Upper lobe of left lung (tissue), 6 donors: ENCODE measurements at regions not wholly inside any gene's neighbourhood (a gene's known extent, or its start where the extent isn't known, plus 50 kb on each side); places are given as distances from the start of the nearest gene placed in this dataset.
A peak's percentile ranks its signal among the peaks of the same experiment; 100 is the strongest.

ENCODE experiments used
- ATAC-seq, 2 donors: fragments of 200-7000 bp; cut with Tn5 transposase; one replicate each; pipeline ENCODE4 v1.9.1; 2022; ENCODE audit warnings: mild to moderate bottlenecking in 2 of 2, moderate library complexity in 2 of 2; ENCODE audit not compliant: low FRiP score in 2 of 2
- DNase-seq, 2 donors: peaks; one replicate each; pipeline ENCODE4 v3.0.0-alpha.2; 2019 to 2020
- H3K27ac ChIP-seq, 4 donors: fragments of 200-600 bp; sonication (generic); one replicate each; pipeline ENCODE4 v1.5.1; 2016 to 2019
- H3K27me3 ChIP-seq, 4 donors: fragments of 200-600 bp; sonication (generic); one replicate each; pipeline ENCODE4 v1.5.1; 2017 to 2019
- H3K36me3 ChIP-seq, 4 donors: fragments of 200-600 bp; sonication (generic); one replicate each; pipeline ENCODE4 v1.5.1; 2016 to 2019
- H3K4me1 ChIP-seq, 4 donors: fragments of 200-600 bp; sonication (generic); one replicate each; pipeline ENCODE4 v1.5.1; 2018 to 2019
- H3K4me3 ChIP-seq, 4 donors: fragments of 200-600 bp; sonication (generic); one replicate each; pipeline ENCODE4 v1.5.1; 2017 to 2019; ENCODE audit warnings: mild to moderate bottlenecking in 2 of 4, moderate library complexity in 1 of 4
- H3K9me3 ChIP-seq, 4 donors: fragments of 200-600 bp; sonication (generic); one replicate each; pipeline ENCODE4 v1.5.1; 2018 to 2019
- EP300 ChIP-seq, 4 donors: sonication (generic); formaldehyde crosslinking; IDR thresholded peaks; one replicate each; pipeline ENCODE4 v1.5.1; 2017; ENCODE audit warnings: antibody characterized with exemption in 4 of 4, control low read depth in 2 of 4
- POLR2A ChIP-seq, 4 donors: fragments of 450-650 bp; IDR thresholded peaks; one replicate each; pipeline ENCODE4 v1.5.1; 2016 to 2017; ENCODE audit warnings: antibody characterized with exemption in 4 of 4, mild to moderate bottlenecking in 2 of 4
- POLR2AphosphoS5 ChIP-seq, 2 donors: sonication (generic); formaldehyde crosslinking; IDR thresholded peaks; one replicate each; pipeline ENCODE4 v1.5.1; 2017; ENCODE audit warnings: antibody characterized with exemption in 2 of 2
- WGBS, 2 donors: methylation state at CpG; one replicate each; pipeline ENCODE4 v1.1.5; 2017 to 2018; 5-methylcytosine and 5-hydroxymethylcytosine counted together
- TF ChIP-seq, protein P1 (sequence below), 6 experiments: fragments of 450-650 bp in 4 of 6; fragments of 200-600 bp in 2 of 6; sonication (generic) in 2 of 6; IDR thresholded peaks; one replicate each; pipeline ENCODE4 v1.5.1; 2016 to 2019; ENCODE audit warnings: antibody characterized with exemption in 6 of 6
- donor health status: DM: no; HTN: no; CAD: no; lungs with moderate emphysema.
- donor health status: DM: no; HTN: yes; CAD: no; lungs with severe emphysema.

GRCh38 chr9:23934291-23934906 lies 108.4 kb upstream of the ELAVL2 start:
- no peaks in the 10 kb centered on the region for H3K36me3 ChIP-seq
- no peak overlapping the region for H3K4me3 ChIP-seq
- H3K9me3 ChIP-seq: no peaks in the 10 kb centered on the region
- 50 to 56% methylated on average over 1 of the region's 1 CpG for WGBS, 2 donors
- no peak overlapping the region for H3K27ac ChIP-seq
- H3K27me3 ChIP-seq: no peaks in the 10 kb centered on the region
- TF ChIP-seq EP300 (IDR thresholded peaks at IDR 0.05) (no peak), POLR2AphosphoS5 (IDR thresholded peaks at IDR 0.05) (no peak), POLR2A (IDR thresholded peaks at IDR 0.05) (no peak)
- TF ChIP-seq, protein P1, sequence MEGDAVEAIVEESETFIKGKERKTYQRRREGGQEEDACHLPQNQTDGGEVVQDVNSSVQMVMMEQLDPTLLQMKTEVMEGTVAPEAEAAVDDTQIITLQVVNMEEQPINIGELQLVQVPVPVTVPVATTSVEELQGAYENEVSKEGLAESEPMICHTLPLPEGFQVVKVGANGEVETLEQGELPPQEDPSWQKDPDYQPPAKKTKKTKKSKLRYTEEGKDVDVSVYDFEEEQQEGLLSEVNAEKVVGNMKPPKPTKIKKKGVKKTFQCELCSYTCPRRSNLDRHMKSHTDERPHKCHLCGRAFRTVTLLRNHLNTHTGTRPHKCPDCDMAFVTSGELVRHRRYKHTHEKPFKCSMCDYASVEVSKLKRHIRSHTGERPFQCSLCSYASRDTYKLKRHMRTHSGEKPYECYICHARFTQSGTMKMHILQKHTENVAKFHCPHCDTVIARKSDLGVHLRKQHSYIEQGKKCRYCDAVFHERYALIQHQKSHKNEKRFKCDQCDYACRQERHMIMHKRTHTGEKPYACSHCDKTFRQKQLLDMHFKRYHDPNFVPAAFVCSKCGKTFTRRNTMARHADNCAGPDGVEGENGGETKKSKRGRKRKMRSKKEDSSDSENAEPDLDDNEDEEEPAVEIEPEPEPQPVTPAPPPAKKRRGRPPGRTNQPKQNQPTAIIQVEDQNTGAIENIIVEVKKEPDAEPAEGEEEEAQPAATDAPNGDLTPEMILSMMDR (IDR thresholded peaks at IDR 0.05): no peak
- H3K4me1 ChIP-seq: no peaks in the 10 kb centered on the region
- no peak for DNase-seq
- no peak for ATAC-seq

DNA sequence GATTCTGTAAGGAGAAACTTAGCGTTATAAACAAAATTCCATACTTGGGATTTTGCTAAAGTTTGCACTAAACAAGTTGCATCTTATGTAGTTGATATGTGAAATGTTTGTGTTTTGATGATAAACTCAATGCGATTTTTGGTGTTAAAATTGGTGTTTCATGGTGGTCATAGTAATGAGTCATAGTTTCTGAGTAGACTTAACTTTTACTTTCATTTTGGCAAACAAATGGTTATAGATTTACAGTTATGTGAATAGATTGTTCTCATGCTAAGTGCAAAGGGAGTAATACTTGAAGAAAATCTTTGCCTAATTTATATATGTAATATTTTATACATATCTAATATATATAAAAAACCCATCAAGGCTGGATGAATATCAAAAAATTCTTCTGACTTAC lies 107.3 kb upstream of the ELAVL2 start:
- TF ChIP-seq EP300 (IDR thresholded peaks at IDR 0.05) (no peak), POLR2AphosphoS5 (IDR thresholded peaks at IDR 0.05) (no peak), POLR2A (IDR thresholded peaks at IDR 0.05) (no peak)
- TF ChIP-seq, protein P1 (IDR thresholded peaks at IDR 0.05): no peak
- no peak overlapping the region for H3K27ac ChIP-seq
- DNase-seq: no peak
- H3K4me3 ChIP-seq: no peak overlapping the region
- no peaks in the 10 kb centered on the region for H3K9me3 ChIP-seq
- ATAC-seq: no peak
- H3K36me3 ChIP-seq: no peaks in the 10 kb centered on the region
- WGBS, 2 donors: 85 to 86% methylated on average over 2 of the region's 2 CpGs
- no peaks in the 10 kb centered on the region for H3K27me3 ChIP-seq
- H3K4me1 ChIP-seq: no peaks in the 10 kb centered on the region

DNA sequence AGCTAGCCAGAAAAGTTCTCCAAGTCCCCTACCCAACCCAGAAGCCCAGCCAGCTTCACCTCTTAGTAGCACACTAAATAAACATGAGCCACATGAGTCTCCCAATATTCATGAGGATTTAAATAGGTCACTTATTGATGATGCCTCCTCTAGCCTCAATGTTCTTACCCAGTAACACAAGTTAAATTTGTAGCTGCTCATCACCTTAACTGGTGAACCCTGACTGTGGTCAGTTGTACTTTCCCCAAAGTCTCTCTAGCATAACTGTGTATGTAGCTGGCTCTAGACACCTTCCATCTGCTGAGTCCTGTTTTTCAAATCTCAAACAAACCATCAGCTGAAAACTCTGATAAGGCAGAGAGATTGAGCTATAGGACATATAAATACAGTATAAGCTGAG lies 100.3 kb upstream of the ELAVL2 start:
- no peaks in the 10 kb centered on the region for H3K27me3 ChIP-seq
- ATAC-seq: no peak
- TF ChIP-seq POLR2A (IDR thresholded peaks at IDR 0.05) (no peak), EP300 (IDR thresholded peaks at IDR 0.05) (no peak), POLR2AphosphoS5 (IDR thresholded peaks at IDR 0.05) (no peak)
- TF ChIP-seq, protein P1 (IDR thresholded peaks at IDR 0.05): no peak

DNA sequence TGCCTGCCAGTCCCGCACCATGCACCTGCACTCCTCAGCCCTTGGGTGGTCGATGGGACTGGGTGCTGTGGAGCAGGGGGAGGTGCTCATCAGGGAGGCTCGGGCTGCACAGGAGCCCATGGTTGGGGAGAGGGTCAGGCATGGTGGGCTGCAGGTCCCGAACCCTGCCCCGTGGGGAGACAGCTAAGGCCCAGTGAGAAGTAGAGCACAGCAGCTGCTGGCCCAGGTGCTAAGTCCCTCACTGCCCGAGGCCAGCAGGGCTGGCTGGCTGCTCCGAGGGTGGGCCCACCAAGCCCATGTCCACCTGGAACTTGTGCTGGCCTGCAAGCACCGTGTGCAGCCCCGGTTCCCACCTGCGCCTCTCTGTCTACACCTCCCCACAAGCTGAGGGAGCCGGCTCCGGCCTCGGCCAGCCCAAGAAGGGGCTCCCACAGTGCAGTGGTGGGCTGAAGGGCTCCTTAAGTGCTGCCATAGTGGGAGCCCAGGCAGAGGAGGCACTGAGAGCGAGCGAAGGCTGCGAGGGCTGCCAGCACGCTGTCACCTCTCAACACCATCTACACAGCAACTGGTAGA lies 88.5 kb upstream of the ELAVL2 start:
- Histone ChIP-seq H3K27ac (no peak overlapping the region), H3K4me1 (no peaks in the 10 kb centered on the region), H3K36me3 (no peaks in the 10 kb centered on the region), H3K27me3 (no peaks in the 10 kb centered on the region), H3K9me3 (peaks cover 0 to 3% (median 0%) of the 10 kb centered on the region in 4 donors), H3K4me3 (no peak overlapping the region)
- 89 to 95% methylated on average over 10 to 17 of the region's 17 CpGs for WGBS, 2 donors
- no peak for TF ChIP-seq POLR2A (IDR thresholded peaks at IDR 0.05)
- ATAC-seq (no peak), DNase-seq (peak in 1 of 2 donors; percentile 69)

More for the DNA sequence above, 100.3 kb upstream of the ELAVL2 start:
- Histone ChIP-seq H3K4me3 (no peak overlapping the region), H3K27ac (no peak overlapping the region), H3K9me3 (no peaks in the 10 kb centered on the region), H3K4me1 (no peaks in the 10 kb centered on the region), H3K36me3 (no peaks in the 10 kb centered on the region)
- DNase-seq: no peak

- H3K36me3 ChIP-seq: no peaks in the 10 kb centered on the region
- TF ChIP-seq, protein P1 (IDR thresholded peaks at IDR 0.05): no peak
- TF ChIP-seq POLR2AphosphoS5 (IDR thresholded peaks at IDR 0.05): no peak
- TF ChIP-seq EP300 (IDR thresholded peaks at IDR 0.05): no peak
- no peak for TF ChIP-seq POLR2A (IDR thresholded peaks at IDR 0.05)
- no peak overlapping the region for H3K27ac ChIP-seq
- DNase-seq: no peak
- H3K27me3 ChIP-seq: no peaks in the 10 kb centered on the region
- H3K9me3 ChIP-seq: no peaks in the 10 kb centered on the region
- ATAC-seq: no peak
- 73 to 78% methylated on average over 1 of the region's 1 CpG for WGBS, 2 donors
- H3K4me1 ChIP-seq: no peaks in the 10 kb centered on the region
- H3K4me3 ChIP-seq: no peak overlapping the region
Observed at GRCh38 chr9:23907343-23907742, 81.3 kb upstream of the ELAVL2 start.
